GM23338 (cell line): ENCODE measurements at regions not wholly inside any gene's neighbourhood (a gene's known extent, or its start where the extent isn't known, plus 50 kb on each side); places are given as distances from the start of the nearest gene placed in this dataset.

Source experiments
- ATAC-seq: fragments of 200-7000 bp; cut with Tn5 transposase; 3 replicates; pipeline ENCODE4 v1.9.1; 2020
- DNase-seq: peaks from one replicate; pipeline ENCODE4 v3.0.0-alpha.2; 2015; ENCODE audit warnings: low spot score
- H2AFZ ChIP-seq: fragments of 200-600 bp; sonication (generic); 2 replicates; pipeline ENCODE4 v1.8.0; 2016; ENCODE audit warnings: antibody characterized with exemption, mild to moderate bottlenecking, moderate library complexity
- H3F3A ChIP-seq: fragments of 200-600 bp; sonication (generic); replicated peaks from 2 replicates; pipeline ENCODE4 v1.8.0; 2017; ENCODE audit warnings: antibody characterized with exemption, mixed run types, low read depth
- H3K27ac ChIP-seq: fragments of 200-600 bp; sonication (generic); 2 replicates; pipeline ENCODE4 v1.6.1; 2016; ENCODE audit warnings: low read depth
- H3K27me3 ChIP-seq: fragments of 200-600 bp; sonication (generic); 2 replicates; pipeline ENCODE4 v1.8.0; 2016; ENCODE audit warnings: mild to moderate bottlenecking, mixed run types, moderate library complexity; ENCODE audit not compliant: insufficient read depth
- H3K36me3 ChIP-seq: fragments of 200-600 bp; sonication (generic); 2 replicates; pipeline ENCODE4 v1.8.0; 2016; ENCODE audit warnings: mild to moderate bottlenecking; ENCODE audit not compliant: insufficient read depth
- H3K4me1 ChIP-seq: fragments of 200-600 bp; sonication (generic); 2 replicates; pipeline ENCODE4 v1.8.0; 2016; ENCODE audit warnings: mild to moderate bottlenecking, moderate library complexity; ENCODE audit not compliant: insufficient read depth
- H3K4me2 ChIP-seq: fragments of 200-600 bp; sonication (generic); 2 replicates; pipeline ENCODE4 v1.7.1; 2017; ENCODE audit warnings: mixed run types
- H3K4me3 ChIP-seq: fragments of 200-600 bp; sonication (generic); 2 replicates; pipeline ENCODE4 v1.6.1; 2016; ENCODE audit warnings: mixed run types
- H3K79me2 ChIP-seq: fragments of 200-600 bp; sonication (generic); replicated peaks from 2 replicates; pipeline ENCODE4 v1.8.0; 2017; ENCODE audit warnings: mild to moderate bottlenecking; ENCODE audit not compliant: insufficient read depth
- H3K9me2 ChIP-seq: fragments of 200-600 bp; sonication (generic); 2 replicates; pipeline ENCODE4 v1.8.0; 2017; ENCODE audit not compliant: insufficient read depth
- H4K20me1 ChIP-seq: fragments of 200-600 bp; sonication (generic); replicated peaks from 2 replicates; pipeline ENCODE4 v1.8.0; 2017; ENCODE audit warnings: mild to moderate bottlenecking; ENCODE audit not compliant: insufficient read depth
- H3K27ac Mint-ChIP-seq: 2 replicates; pipeline ENCODE4 v1.8.0; 2020; ENCODE audit warnings: inconsistent platforms, mild to moderate bottlenecking, moderate library complexity, mixed read lengths
- H3K27me3 Mint-ChIP-seq: 3 replicates; pipeline ENCODE4 v1.8.0; 2022; ENCODE audit warnings: low read depth, mild to moderate bottlenecking, moderate library complexity, mixed read lengths, inconsistent platforms; ENCODE audit not compliant: insufficient read depth, poor library complexity
- H3K36me3 Mint-ChIP-seq: 3 replicates; pipeline ENCODE4 v1.8.0; 2021; ENCODE audit warnings: low read depth, mild to moderate bottlenecking, inconsistent platforms, moderate library complexity, mixed read lengths
- H3K4me1 Mint-ChIP-seq: 3 replicates; pipeline ENCODE4 v1.8.0; 2020; ENCODE audit warnings: mild to moderate bottlenecking, inconsistent platforms, mixed read lengths
- H3K4me3 Mint-ChIP-seq: 3 replicates; pipeline ENCODE4 v1.8.0; 2021; ENCODE audit warnings: moderate library complexity, mild to moderate bottlenecking, inconsistent platforms, mixed read lengths
- H3K9me3 Mint-ChIP-seq: 3 replicates; pipeline ENCODE4 v1.8.0; 2020; ENCODE audit warnings: moderate library complexity, mild to moderate bottlenecking, inconsistent platforms, mixed read lengths
- CREB1 ChIP-seq: fragments of 250-450 bp; sonication (Bioruptor Pico); IDR thresholded peaks from 2 replicates; pipeline ENCODE4 v1.5.0; 2020; ENCODE audit warnings: low read depth, mild to moderate bottlenecking, moderate library complexity
- CTCF ChIP-seq, 2 experiments: fragments of 200-600 bp in 1 of 2; sonication (generic) in 1 of 2; conservative IDR thresholded peaks; 2 replicates each; pipeline versions ENCODE4 v1.5.1 to v1.6.1; 2016 to 2017; ENCODE audit warnings: antibody characterized with exemption in 2 of 2, low read depth in 2 of 2, mild to moderate bottlenecking in 2 of 2, moderate library complexity in 1 of 2
- ETS1 ChIP-seq: IDR thresholded peaks from 2 replicates; pipeline ENCODE4 v1.6.1; 2016; ENCODE audit warnings: antibody characterized with exemption
- EZH2 ChIP-seq: fragments of 200-600 bp; sonication (generic); IDR thresholded peaks from one replicate; pipeline ENCODE4 v1.8.0; 2017; ENCODE audit warnings: antibody characterized with exemption, mild to moderate bottlenecking, low read depth; ENCODE audit not compliant: unreplicated experiment
- JUNB ChIP-seq: IDR thresholded peaks from one replicate; pipeline ENCODE4 v1.6.1; 2016; ENCODE audit warnings: antibody characterized with exemption; ENCODE audit not compliant: unreplicated experiment
- NANOG ChIP-seq: IDR thresholded peaks from 2 replicates; pipeline ENCODE4 v1.6.1; 2016; ENCODE audit warnings: antibody characterized with exemption, borderline replicate concordance
- POLR2AphosphoS5 ChIP-seq: IDR thresholded peaks from 2 replicates; pipeline ENCODE4 v1.6.1; 2016; ENCODE audit warnings: antibody characterized with exemption, low read depth
- REST ChIP-seq: IDR thresholded peaks from one replicate; pipeline ENCODE4 v1.6.1; 2018; ENCODE audit warnings: antibody characterized with exemption; ENCODE audit not compliant: unreplicated experiment
- STAT1 ChIP-seq: IDR thresholded peaks from one replicate; pipeline ENCODE4 v1.6.1; 2016; ENCODE audit warnings: antibody characterized with exemption; ENCODE audit not compliant: unreplicated experiment
- ZNF331 ChIP-seq: fragments of 250-450 bp; sonication (Bioruptor Pico); IDR thresholded peaks from 2 replicates; pipeline ENCODE4 v1.5.0; 2020; ENCODE audit warnings: low read depth, mild to moderate bottlenecking, moderate library complexity

- TF ChIP-seq ETS1 (no peak), ZNF331 (CRISPR knock-in tag) (no peak), EZH2 (no peak), CTCF (conservative IDR thresholded peaks at IDR 0.05; ENCODE audit: low read depth in 2 of 2) (no peak)
These were observed 109.8 kb upstream of the SCAF8 start (continued) for GRCh38 chr6:154623391-154623790.

- H3K4me3 ChIP-seq = no peak overlapping the region
- H3K4me1 Mint-ChIP-seq = peaks cover 2% of the 10 kb centered on the region; the same call in 2 of the 3 replicates
- no peaks in the 10 kb centered on the region for H4K20me1 ChIP-seq
- H3K4me2 ChIP-seq = no peak overlapping the region
- no peaks in the 10 kb centered on the region for H3K79me2 ChIP-seq
- no peaks in the 10 kb centered on the region for H3K9me2 ChIP-seq
- no peaks in the 10 kb centered on the region for H3K36me3 Mint-ChIP-seq
- no peaks in the 10 kb centered on the region for H3F3A ChIP-seq
- no peak overlapping the region for H3K27ac ChIP-seq
- no peak overlapping the region for H3K4me3 Mint-ChIP-seq
- peaks cover 4% of the 10 kb centered on the region; the same call in 1 of the 2 replicates for H3K4me1 ChIP-seq
- DNase-seq (no peak), ATAC-seq (no peak)
- no peak overlapping the region for H2AFZ ChIP-seq
- H3K27me3 Mint-ChIP-seq = peaks cover 3% of the 10 kb centered on the region
- H3K9me3 Mint-ChIP-seq = no peaks in the 10 kb centered on the region
- H3K36me3 ChIP-seq = no peaks in the 10 kb centered on the region
- H3K27ac Mint-ChIP-seq = no peak overlapping the region
- no peaks in the 10 kb centered on the region for H3K27me3 ChIP-seq
- TF ChIP-seq EZH2 (no peak), POLR2AphosphoS5 (no peak), STAT1 (no peak), REST (no peak), JUNB (no peak), NANOG (no peak), CREB1 (CRISPR knock-in tag) (no peak), CTCF (conservative IDR thresholded peaks at IDR 0.05; ENCODE audit: low read depth in 2 of 2) (no peak)
These were observed 109.1 kb upstream of the SCAF8 start for GRCh38 chr6:154624038-154624599.
